ENCODE measurements at regions not wholly inside any gene's neighbourhood (a gene's known extent, or its start where the extent isn't known, plus 50 kb on each side); places are given as distances from the start of the nearest gene placed in this dataset.

GRCh38 chr17:51572115-51572514, 311.8 kb downstream of the UTP18 start:
- TF ChIP-seq CTCF (IDR thresholded peaks at IDR 0.05), result no peak
- no peak for TF ChIP-seq POLR2A (IDR thresholded peaks at IDR 0.05)

All from uterus (tissue), 2 donors.